ENCODE measurements at regions not wholly inside any gene's neighbourhood (a gene's known extent, or its start where the extent isn't known, plus 50 kb on each side); places are given as distances from the start of the nearest gene placed in this dataset.
"Not testable (repeated sequence)": the region's sequence is repeated elsewhere in the genome, so short reads cannot be mapped to it uniquely, and the experiment has no call there.

GRCh38 chr13:79907527-79907926 lies 426.6 kb downstream of the NDFIP2 start:
- no peak for DNase-seq

DNA sequence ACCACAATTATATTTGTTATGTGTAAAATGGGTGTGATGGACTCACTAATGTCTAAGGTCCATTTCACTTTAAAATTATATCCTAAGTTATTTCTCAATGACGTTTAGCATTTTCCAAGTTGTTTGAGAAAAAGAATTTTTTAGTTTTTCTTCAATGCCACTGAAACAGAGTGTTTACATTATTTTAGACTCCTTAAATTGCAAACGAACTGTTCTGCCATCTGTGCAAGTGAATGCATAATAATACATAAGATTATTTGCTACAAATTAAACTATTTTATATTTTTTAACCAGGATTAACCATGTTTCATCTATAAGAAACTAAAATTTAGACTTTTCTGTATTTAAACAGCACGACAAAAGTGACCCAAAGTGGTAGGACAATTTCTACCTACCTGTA lies 425.4 kb downstream of the NDFIP2 start:
- DNase-seq = no peak

- no peak for DNase-seq
These were observed 424.1 kb downstream of the NDFIP2 start for GRCh38 chr13:79905018-79905417.

DNA sequence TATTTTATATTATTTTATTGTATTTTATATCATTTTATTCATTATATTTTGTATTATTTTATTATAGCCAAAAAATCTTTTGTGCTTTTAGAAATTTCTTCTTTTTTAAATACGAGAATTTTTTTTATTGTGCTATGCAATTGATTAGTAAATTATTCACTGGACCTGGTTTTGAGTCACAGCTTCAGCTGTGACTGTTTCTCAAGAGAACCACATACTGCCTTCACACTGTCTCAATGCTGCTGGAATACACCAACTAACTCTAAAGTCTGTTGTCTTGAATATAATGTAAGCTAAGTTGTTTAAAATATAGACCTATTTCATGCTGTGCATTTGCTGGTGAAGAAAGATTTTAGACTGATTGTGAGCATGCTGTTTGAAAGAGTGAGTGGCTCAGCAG lies 423.6 kb downstream of the NDFIP2 start:
- DNase-seq = no peak

- no peak for DNase-seq
These were observed 420.4 kb downstream of the NDFIP2 start for GRCh38 chr13:79901336-79901735.

DNA sequence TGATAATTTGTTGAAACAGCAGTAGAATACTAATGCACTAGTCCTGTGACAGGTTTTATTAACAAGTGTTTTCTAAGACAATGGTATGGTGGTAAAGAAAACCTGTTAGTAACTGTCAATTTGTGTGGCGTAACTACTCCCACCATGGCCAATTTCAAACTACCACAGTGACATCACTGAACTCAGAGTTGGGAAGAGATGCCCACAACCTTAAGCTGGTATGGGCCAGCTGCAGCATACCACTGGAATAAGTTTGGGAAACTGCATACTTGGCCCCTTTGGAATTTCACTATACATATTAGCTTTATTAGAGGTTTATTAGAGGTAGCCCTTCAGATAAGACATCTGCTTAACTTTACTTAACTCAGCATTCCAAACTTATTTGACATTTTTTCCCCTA lies 419.4 kb downstream of the NDFIP2 start:
- DNase-seq = no peak

- no peak for DNase-seq
These were observed 418.0 kb downstream of the NDFIP2 start for GRCh38 chr13:79898996-79899395.

GRCh38 chr13:79898202-79898826 lies 417.4 kb downstream of the NDFIP2 start:
- no peak for DNase-seq

- DNase-seq = no peak
These were observed 415.9 kb downstream of the NDFIP2 start for GRCh38 chr13:79896851-79897250.

- no peak for DNase-seq
These were observed 414.5 kb downstream of the NDFIP2 start for GRCh38 chr13:79895416-79895815.

- not testable (repeated sequence) for DNase-seq
These were observed 406.3 kb downstream of the NDFIP2 start for GRCh38 chr13:79887278-79887677.

GRCh38 chr13:79886601-79887000 lies 405.6 kb downstream of the NDFIP2 start:
- DNase-seq = no peak

DNA sequence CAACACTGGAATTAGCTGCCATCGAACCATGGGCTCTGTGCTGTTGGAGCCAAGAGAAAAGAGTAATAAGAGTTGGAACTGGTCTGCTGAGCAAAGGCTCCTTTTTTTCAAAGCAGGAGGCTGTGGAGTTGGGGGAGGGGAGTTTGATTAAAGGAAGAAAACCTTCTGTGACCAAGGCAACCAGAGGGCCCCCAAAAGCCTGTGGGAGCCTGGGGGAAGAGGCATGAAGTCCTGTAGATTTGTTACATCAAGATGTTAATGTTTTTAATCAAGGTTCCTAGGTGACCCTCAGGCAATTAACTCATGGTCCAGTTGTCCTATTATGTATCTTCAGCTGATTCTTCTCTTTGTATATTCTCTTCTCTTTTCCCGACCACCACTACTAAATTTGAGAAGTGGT lies 403.9 kb downstream of the NDFIP2 start:
- DNase-seq = no peak

- DNase-seq = no peak
These were observed 402.3 kb downstream of the NDFIP2 start for GRCh38 chr13:79883216-79883615.

DNA sequence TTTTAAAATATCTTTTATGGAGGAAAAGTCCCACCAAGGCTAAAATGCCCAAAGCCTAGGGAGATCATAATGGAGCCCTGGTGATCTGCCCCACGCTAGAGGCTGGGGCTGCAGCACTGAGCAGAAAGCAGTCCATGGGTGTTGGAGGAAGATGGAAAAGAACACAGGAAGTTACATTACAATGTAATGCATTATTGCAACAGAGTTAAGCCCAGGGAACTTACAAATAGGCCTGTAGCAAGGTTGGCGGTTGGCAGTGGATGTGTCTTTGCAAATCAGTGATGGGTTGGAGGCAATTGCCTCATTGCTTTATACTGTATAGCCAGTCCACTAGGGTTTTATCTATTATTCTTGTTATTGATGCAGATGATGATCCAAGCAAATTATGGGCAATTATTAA lies 399.9 kb downstream of the NDFIP2 start:
- peak; percentile 54 for DNase-seq

DNA sequence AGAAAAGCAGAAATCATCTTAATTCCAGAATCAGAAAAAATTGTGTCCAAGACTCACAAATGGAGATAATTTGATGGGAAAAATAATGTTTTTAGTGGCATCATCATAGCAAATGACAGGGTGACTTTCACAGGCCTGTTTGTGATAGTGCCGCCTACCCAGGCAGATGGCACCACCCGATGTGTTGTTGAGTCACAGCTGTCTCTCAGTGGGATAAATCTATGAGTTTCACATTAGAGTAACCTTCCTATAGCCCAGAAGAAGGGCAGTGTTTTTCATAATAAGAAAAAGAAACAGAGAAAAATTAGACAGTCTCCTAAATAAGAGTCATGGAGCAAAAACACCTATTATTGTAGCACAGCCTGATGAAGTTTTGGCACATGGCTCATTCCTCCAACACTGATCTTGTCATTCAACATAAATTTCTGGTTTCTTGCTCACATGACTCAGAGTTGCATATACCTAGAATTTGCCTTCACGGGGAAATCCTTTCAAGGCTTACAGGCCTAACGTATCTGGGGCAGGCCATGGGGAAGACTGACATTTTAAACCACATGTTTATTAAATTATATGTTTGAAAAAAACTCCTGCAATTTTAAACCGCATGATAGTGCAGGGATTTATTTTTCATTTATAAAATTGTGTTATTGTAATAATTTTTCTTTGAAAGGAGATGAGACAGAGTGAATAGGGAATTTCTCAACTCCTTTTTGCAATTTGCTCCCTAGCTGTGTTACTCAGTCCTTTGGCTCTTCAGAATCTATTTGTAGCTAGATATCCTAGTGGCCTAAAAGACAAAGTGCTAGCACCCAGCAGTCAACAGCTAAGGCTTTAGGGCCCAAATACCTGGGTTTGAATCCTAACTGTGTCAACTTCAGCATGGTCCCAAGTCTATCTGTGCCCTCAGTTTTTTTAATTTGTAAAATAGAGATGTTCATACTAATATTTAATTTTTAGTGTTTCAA lies 393.7 kb downstream of the NDFIP2 start:
- no peak for DNase-seq

DNA sequence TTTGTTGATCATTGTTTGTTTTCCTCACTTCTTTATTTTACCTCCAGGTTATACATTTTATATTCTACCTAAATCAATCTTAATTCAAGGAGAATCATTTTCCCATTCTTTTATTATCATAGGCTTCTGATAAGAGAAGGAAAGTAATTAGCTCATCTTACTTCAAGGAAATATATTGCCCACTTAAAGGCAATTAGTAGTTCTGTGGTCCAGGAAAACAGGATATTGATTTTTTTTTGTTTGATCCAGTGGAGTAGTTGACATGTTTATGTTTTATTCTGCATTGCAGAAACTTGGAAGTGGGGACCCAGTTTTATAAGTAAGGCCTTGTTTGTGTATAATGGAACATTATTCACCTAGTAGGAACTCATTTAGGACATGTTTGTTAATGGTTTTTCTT lies 390.6 kb downstream of the NDFIP2 start:
- no peak for DNase-seq

GRCh38 chr13:79870766-79871165 lies 389.8 kb downstream of the NDFIP2 start:
- no peak for DNase-seq

GRCh38 chr13:79870123-79870522 lies 389.2 kb downstream of the NDFIP2 start:
- DNase-seq = no peak

GRCh38 chr13:79869326-79869725 lies 388.4 kb downstream of the NDFIP2 start:
- DNase-seq = no peak

DNA sequence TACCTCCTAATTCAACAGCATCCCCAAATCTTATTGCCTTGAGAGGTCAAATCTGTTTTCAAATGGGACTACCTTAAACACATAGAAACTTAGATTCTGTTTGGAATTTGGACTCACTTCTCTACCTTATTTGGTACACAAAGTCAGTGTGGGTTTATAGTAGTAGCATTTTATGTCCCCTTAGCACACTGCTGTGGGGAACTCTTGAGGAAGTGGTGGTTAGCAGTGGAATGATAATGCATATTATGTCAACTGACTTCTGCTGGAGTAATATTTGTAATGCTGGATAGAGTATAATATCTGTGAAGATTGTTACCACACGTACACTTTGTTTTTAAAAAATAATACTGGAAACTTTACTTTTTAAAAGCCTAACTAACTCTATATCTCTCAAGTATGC lies 386.3 kb downstream of the NDFIP2 start:
- DNase-seq = peak; percentile 67

DNA sequence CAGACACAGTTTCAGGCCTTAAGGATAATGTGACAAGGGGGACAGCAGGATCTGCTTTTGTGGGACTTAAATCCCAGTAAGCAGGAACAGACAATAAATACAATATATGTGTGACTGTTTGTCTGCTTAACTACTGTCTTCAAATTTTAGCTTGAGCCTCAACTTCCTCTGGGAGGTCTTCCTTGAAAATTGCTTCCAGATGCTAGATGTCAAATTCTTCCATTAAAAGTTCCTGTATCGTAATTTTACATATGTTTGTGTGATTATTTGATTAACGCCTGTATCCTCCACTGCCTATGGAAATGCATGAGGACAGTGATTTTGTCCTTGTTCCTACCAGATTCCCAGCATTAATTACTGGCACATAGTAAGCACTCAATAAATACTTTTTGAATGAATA lies 385.5 kb downstream of the NDFIP2 start:
- DNase-seq = no peak

- DNase-seq = no peak
These were observed 381.6 kb downstream of the NDFIP2 start for GRCh38 chr13:79862515-79862914.

- no peak for DNase-seq
These were observed 380.8 kb downstream of the NDFIP2 start for GRCh38 chr13:79861731-79862130.

Data from hematopoietic multipotent progenitor cell treated with erythropoietin and hydrocortisone succinate and interleukin-3 and kit ligand, for 6 days (in vitro differentiated cells).